GM18507 (cell line): ENCODE measurements at regions not wholly inside any gene's neighbourhood (a gene's known extent, or its start where the extent isn't known, plus 50 kb on each side); places are given as distances from the start of the nearest gene placed in this dataset.
"Not testable (repeated sequence)": the region's sequence is repeated elsewhere in the genome, so short reads cannot be mapped to it uniquely, and the experiment has no call there.

ENCODE experiments used
- DNase-seq: peaks from one replicate; pipeline ENCODE4 v3.0.0; 2011; ENCODE audit warnings: low read depth; ENCODE audit not compliant: insufficient read length; ENCODE audit errors: extremely low spot score
- FAIRE-seq: peaks from 2 replicates; lab custom pipeline; 2011; peaks lifted over from hg19 to GRCh38; lab: Jason Lieb, UNC

DNA sequence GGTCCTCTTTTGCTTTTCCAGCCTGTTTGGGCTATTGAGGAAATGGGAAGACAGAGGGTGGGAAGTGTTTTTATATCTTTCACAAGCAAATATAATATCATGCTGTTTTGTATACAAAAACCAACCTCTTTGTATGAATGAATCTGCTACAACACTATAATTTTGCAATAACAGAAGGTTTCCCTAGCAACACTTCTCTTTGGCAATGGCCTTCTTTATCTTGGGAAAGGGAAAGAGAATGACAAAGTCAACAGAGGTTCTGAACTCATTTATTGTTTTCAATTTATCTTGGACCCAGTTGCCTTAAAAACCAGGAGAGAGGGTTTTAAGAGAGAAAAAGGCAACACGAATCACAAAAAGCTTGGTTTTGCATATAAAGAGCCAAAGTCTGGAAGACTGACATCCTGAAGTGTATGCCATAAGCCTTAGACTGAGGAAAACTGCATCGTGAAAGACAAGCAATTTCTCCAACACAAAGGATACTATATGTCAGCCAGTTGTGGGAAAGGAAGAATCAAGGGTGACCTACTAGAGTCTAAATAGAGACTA lies 121.8 kb upstream of the FAM241A start:
- FAIRE-seq (no peak), DNase-seq (no peak)

DNA sequence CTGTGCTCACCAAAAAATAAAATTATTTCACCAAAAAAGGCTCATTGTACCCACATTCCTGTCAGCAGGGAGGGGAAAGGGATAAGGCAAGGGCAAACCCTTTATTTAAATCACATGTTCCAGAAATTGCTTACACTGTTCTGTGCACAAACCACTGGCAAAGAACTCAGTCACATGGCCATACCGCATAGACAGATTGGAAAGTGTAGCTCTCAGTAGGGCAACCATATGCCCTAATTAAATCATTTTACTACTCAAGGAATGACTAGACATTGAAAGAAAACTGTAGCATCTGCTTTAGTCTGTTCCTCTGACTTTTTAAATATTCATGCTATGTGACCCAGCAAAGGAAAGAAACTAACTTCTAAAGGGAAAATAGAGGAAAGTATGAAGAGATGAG lies 119.2 kb upstream of the FAM241A start:
- no peak for FAIRE-seq
- no peak for DNase-seq

DNA sequence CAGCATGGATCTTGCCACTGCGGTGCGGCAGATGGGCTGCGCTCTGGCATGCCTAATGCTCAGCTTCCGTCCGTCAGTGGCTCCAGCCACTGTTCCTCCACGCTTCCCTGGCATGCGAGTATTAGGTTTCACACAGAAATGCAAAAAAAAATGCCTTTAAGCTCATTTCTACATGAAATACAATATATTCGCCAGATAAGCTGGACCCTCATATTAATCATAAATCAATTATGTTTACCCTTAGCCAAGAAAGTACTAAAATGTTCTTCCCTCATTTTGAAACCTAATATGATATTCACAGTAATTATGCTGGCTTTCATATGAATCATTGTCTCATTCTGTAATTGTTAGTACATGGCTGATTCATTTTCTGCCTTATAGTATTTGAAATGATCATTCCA lies 115.5 kb upstream of the FAM241A start:
- DNase-seq (no peak), FAIRE-seq (no peak)

DNA sequence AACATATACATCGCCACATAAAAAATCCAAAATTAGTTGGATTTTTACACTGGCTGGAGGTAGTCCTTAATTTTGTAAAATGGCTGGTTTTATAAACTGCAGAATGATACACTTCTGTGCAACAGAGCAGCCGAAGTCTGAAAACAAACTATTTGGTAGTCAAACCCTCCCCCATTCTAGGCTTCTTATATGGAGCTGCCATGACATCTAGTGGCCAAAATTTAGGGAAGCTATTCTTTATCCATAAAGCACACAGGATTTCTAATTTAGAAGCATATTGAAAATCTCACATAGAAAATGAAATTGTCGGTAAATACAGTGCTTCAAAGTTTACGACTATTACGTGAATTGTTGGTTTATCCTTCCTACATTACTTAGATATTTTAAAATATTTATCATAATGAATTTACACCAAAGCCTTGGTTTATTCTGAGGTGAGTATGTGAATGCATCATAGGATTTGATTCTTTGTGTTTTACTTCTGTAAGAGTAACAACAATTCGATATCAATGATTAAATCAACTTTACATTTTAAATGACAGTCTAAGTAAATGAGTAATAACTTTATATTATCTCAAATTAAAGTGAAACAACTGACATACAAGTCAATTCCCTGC lies 113.4 kb upstream of the FAM241A start:
- FAIRE-seq (peak; percentile 68), DNase-seq (peak; percentile 11)

DNA sequence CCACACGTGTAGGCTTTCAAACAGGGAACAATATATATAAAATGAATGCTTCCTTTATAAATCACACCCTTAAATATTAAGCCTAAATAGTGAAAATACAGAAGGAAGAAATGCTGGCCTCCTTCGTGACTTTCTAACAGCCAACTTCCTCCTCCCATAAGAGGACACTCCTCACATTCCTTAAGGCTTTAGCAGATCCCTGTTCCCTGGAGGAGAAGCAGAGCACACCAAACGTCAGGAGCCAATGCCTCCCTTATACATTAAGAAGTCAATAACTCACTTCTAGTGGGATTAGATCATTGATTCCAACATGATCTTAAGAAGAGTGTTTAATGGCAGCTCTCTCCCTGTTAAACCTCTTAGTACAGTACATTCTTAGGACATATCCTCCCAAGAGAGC lies 108.4 kb upstream of the FAM241A start:
- DNase-seq (no peak), FAIRE-seq (no peak)

DNA sequence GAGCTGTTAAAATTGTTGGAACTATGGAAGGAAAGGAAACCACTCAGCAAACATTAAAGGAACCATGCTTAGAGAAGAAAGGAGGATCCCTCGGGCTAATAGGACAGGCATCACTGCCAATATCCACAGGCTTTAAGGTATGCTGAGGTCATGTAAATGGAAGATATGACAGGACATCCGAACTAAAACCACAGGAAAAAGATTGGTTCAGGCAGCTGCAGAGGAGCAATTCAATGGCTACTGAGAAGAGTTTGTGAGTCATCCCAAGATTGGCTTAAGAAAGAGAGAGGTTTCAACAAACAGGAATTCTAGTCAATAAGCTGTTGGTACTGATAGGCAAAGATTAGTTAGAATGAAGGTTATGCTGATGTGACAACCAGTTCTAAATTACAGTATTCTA lies 106.4 kb upstream of the FAM241A start:
- DNase-seq (no peak), FAIRE-seq (no peak)

DNA sequence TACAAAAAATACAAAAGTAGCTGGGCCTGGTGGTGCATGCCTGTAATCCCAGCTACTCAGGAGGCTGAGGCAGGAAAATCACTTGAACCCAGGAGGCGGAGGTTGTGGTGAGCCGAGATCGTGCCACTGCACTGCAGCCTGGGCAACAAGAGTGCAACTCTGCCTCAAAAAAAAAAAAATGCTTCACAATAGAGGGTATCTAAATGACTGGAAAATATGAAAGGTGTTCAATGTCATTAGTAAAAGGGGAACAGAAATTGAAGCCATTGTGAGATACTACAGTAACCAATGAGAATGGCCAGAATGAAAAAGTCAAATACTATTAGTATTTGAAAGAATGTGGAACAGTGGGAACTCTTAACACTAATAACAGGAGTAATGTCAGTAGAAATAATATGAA lies 96.1 kb upstream of the FAM241A start:
- DNase-seq, FAIRE-seq: not testable (repeated sequence)

DNA sequence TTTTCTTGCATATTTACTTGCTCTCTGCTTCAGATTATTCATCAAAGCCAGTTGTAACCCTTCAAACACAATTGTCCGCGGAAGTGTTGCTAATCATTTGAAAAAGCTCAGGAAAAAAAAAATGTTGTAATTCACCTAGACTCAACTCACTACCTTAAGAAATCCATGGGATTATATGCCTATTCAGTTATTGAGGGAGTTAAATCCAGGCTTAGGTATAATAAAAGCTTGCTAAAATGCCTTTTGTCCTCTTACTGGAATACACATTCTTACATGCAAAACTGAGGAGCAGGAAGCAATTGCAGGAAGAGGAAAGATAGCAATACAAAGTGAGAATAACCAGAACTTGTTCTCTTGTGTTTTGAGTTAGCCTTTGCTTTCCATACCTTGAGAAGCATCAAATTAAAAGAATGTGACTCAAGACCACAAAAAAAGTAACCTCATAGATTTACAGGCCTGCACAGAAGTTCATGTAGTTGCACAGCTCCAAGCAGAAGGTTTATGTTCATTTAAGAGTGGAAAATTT lies 91.4 kb upstream of the FAM241A start:
- FAIRE-seq (no peak), DNase-seq (no peak)

DNA sequence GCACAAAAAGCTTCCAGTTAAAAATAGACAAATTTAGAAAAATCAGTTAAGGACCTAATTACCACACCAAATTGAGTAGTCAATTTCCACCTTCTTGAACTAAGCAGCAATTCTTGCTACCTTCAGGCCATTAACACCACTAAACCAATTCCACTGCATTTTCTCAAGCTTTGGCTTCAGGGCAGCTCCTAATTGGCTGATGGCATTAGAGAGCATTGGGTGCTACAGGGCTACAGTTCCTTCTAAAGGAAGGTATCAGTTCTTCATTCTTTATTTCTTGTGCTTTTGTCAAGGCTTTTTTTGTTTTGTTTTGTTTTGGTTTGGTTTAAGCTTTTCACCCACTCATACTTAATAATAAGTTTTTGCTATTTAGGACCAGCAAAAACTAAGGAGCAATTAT lies 90.2 kb upstream of the FAM241A start:
- no peak for DNase-seq
- no peak for FAIRE-seq

DNA sequence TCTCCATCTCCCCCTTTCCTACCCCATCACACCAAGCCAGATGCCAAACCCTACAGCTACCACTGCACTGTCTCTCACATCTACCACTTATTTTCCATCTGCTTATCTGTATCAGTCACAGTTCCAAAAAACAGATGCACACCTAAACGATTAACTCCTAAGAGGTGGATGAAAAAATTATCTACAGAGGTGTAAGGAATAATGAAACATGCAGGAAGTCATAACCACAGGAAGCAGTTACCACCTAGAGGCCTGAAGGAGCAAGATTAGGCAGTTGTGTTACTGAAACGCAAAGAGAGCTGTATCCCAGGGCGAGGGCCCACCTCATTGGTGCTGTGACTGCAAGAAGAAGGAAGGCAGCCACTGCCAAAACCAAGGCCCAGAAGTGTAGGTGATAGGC lies 87.8 kb upstream of the FAM241A start:
- FAIRE-seq = no peak
- no peak for DNase-seq

DNA sequence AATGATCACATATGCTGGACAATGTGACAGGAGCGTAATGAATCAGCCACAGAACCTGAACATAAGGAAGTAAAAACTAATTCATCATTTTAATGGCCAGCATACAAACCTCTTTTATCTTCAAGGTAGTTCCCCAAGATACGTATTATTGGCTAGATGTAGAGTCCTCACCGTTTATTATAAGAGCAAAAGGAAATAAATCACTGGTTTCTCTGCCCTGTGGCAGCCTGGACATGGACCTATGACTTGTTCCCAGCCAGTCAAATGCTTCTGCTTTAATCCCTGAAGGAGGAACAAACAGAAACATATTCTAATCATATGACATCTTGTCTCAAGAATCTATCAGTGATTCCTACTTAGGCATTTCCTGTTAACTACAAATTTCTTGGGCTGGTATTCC lies 86.8 kb upstream of the FAM241A start:
- FAIRE-seq (no peak), DNase-seq (no peak)

DNA sequence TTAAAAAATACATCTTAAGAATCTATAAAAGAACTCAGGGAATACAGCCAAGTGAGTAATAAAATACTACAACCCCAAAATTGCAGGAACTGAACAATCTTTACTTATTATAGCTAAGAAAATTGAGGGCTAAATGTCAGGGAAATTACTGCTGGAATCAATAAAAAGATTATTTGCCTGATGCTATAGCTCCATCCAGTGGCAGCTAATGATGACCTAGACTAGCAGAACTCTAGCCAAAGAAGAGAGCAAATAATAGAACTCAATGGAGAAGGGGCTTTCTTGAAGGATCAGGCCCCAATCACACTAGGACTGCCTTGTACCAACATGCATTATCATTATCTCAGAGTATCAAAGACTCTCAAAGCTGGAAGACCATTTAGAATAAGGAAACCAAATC lies 85.0 kb upstream of the FAM241A start:
- DNase-seq = no peak
- peak; percentile 66 for FAIRE-seq

DNA sequence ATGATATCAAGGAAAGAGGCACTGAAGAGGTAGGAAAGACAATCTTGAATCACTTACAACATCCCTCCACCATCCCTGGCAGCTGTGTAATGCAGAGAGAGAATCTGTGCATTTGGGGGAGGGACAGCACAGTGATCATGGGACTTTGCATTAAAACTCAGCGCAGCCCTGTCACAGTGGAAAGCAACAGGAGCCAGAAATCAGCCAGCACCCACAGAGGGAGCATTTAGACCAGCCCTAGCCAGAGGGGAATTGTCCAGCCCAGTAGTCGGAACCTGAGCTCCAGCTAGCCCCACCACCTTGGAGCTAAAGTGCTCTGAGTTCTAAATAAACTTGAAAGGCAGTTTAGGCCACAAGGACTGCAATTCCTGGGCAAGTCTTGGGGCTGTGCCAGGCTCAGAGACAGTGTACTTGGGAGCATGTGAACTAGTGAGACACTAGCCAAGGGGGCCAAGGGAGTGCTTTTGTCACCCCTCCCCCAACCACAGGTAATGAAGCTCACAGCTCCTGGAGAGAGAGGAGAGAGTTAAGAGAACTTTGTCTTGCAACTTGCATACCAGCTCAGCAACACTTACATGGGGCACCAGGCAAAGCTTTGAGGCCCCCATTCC lies 83.9 kb upstream of the FAM241A start:
- FAIRE-seq (no peak), DNase-seq (no peak)

DNA sequence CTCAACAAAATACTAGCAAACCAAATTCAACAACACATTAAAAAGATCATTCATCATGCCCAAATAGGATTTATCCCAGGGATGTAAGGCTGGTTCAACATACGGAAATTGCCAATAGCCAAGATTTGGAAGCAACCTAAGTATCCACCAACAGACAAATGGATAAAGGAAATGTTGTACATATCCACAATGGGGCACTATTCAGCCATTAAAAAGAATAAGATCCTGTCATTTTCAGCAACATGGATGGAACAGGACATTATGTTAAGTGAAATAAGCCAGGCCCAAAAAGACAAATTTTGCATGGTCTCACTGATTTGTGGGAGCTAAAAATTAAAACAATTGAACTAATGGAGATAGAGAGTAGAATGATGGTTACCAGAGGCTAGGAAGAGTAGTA lies 82.0 kb upstream of the FAM241A start:
- FAIRE-seq = no peak
- DNase-seq = no peak

DNA sequence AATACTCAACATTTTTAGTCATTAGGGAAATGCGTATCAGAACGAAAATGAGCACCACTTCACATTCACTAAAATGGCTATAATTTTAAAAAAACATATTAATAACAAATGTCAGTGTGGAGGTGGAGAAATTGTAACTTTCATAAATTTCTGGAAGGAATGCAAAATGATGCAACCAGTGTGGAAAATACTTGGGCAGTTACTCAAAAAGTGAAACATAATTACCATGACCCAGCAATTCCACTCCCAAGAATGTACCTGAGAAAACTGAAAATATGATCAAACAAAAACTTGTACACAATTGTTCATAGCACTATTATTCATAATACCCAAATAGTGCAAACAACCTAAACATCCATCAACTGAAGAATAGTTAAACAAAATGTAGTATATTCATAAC lies 76.1 kb upstream of the FAM241A start:
- no peak for FAIRE-seq
- DNase-seq = no peak

DNA sequence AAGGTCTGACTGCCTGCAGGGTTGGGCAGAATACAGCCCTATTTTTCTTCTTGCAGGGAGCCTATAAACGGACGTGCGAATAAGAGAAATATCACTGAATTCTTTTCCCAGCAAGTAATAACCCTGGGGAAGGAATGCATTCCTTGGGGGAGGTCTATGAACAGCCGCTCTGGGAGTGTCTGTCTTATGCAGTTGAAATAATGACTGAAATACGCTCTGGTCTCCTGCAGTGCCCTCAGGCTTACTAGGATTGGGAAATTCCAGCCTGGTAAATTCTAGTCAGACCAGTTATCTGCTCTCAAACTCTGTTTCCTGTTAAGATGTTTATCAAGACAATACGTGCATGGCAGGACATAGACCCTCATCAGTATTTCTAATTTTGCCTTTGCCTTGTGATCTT lies 72.1 kb upstream of the FAM241A start:
- FAIRE-seq = no peak
- DNase-seq = no peak

DNA sequence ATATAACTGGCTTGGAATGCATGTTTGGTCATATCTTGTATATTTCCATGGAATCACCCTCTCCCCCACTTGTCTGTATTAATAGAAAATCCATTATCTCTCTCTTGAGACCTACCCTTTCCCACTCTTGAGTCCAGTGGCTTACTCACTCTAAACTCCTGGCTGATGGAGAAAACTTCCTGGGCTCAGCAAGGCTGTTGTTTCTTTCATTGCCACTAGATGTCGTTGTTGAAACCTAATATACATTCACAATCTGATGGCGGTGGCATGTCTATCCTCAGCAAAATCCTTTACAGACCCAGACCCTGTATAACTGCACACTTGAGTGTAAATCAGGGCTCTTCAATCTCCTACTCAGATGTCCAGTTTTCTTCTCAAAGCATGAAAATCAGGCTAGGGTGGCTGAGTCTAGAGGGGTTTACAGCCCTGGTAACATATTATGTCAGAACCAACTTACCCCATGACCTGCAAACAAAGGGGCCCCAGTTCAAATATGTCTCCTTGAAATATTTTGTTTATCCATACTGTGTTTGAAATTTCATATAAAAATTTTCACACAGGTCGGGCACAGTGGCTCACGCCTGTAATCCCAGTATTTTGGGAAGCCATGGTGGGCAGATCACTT lies 70.0 kb upstream of the FAM241A start:
- peak; percentile 54 for FAIRE-seq
- peak; percentile 9 for DNase-seq

DNA sequence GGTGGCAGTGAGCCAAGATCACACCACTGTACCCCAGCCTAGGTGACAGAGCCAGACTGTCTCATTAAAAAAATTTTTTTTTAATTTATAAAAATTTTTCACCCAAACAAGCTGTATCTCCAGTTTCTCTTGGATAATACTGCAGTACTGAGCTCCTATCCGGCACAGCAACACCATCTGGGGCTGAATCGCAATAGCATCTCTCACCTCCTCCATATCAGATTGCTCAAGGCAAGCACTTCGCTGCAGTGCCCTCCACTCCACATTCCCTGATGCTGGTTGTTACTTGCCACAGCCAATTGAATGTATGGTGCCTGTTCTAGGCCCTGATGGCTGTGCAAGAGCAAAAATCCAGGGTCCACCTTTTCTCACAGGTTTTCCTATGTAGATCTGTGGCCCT lies 69.3 kb upstream of the FAM241A start:
- no peak for DNase-seq
- no peak for FAIRE-seq

DNA sequence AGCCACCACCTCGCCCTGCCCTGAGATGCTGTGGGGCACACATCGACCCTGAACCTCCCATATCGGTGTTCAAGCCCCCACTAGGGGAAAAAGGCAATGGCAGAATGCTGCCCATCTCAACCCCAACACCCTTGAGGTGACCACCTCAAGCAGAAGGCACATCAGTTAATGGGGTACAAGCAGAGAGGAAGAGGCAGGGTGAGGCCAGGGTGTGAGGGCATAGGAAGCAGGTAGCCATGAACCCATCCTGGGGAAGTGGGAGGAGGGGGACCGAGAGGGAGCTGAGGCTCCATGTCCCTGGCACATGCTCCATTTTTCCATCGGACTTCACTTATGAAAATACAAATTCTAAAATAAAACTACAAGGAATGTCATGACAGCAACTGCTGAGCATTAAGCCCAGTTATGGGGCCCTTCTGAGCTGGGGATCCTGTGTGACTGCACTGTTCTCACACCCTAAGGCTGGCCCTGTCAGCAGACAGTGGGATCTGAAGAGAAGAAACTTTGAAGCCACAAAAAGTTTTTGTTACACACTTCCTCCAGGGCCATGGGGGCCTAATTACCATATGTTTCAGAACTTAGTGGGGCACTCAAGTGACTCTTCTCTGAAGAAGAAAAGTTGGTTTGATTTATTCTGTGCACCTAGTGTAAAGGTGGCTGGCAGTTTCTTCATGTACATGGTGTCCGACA lies 68.2 kb upstream of the FAM241A start:
- DNase-seq (no peak), FAIRE-seq (no peak)

DNA sequence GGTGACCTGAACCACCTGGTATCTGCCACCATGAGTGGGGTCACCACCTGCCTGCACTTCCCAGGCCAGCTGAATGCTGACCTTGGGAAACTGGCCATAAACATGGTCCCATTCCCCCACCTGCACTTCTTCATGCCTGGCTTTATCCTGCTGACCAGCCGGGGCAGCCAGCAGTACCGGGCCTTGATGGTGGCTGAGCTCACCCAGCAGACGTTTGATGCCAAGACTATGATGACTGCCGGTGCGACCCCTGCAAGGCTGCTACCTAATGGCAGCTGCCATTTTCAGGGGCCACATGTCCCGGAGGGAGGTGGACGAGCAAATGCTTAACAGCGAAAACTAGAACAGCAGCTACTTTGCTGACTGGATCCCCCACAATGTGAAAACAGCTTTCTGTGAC lies 67.5 kb upstream of the FAM241A start:
- FAIRE-seq = no peak

More for the DNA sequence above, 67.5 kb upstream of the FAM241A start:
- no peak for DNase-seq
